ENCODE measurements at regions not wholly inside any gene's neighbourhood (a gene's known extent, or its start where the extent isn't known, plus 50 kb on each side); places are given as distances from the start of the nearest gene placed in this dataset.

DNA sequence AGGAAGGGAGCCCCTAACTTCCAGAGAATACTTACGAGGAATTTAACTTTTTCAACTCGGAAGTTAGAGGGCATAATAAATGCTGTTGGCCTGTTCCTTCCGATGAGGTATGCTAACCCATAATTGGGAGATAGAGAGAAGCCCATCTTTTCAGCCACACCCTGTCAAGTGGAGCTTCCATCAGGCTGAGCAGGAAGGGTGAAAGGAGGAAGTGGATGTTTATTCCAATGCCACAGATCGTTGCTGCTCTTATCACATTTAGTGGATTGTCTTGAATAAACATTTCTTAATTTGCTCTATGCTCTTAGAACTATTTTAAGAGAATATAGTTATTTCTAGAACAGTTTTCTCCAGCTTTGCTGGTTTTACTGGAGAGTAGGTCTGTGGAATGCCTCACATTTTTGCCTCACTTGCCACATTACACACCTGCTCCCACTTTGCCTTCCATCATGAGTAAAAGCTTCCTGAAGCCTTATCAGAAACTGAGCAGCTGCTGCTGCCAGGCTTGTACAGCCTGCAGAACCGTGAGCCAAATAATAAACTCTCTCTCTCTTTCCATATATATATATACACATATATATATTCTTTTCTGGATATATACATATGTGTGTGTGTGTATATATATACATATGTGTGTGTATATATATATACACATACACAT is 60.0 kb upstream of the RGS21 start:
- FAIRE-seq (no peak), DNase-seq (ENCODE audit: low read depth, low spot score) (no peak)
- no peaks in the 10 kb centered on the region for H3K9me1 ChIP-seq (ENCODE audit: control insufficient read depth, extremely low read depth, insufficient read depth, low read length)

GRCh38 chr1:192260076-192260475 is 56.7 kb upstream of the RGS21 start:
- H3K27ac ChIP-seq (ENCODE audit: control insufficient read depth, insufficient read depth, low read length) = no peak overlapping the region
- FAIRE-seq (no peak), DNase-seq (ENCODE audit: low read depth, low spot score) (no peak)
- H3K27me3 ChIP-seq (ENCODE audit: control insufficient read depth, extremely low read depth, insufficient read depth, low read length) = no peaks in the 10 kb centered on the region
- no peak overlapping the region for H3K4me3 ChIP-seq (ENCODE audit: control insufficient read depth in 2 of 3, extremely low read depth in 1 of 3, insufficient read depth in 2 of 3, low read depth in 1 of 3, low read length in 3 of 3)
- no peaks in the 10 kb centered on the region for H4K20me1 ChIP-seq (ENCODE audit: control insufficient read depth, extremely low read depth, insufficient read depth, low read length)
- H3K36me3 ChIP-seq (ENCODE audit: control insufficient read depth in 2 of 2, extremely low read depth in 1 of 2, insufficient read depth in 2 of 2, low read length in 2 of 2) = no peaks in the 10 kb centered on the region
- H3K79me2 ChIP-seq (ENCODE audit: control insufficient read depth, insufficient read depth, low read length) = no peaks in the 10 kb centered on the region
- dilution Hi-C loops (cut with MboI; ENCODE audit: extremely low pct_ligation_motif_present, low sequenced_read_pairs) = no loop called here
- no peak overlapping the region for H3K4me2 ChIP-seq (ENCODE audit: control insufficient read depth, extremely low read depth, insufficient read depth, low read depth, low read length)
- H2AFZ ChIP-seq (ENCODE audit: control insufficient read depth, low read length) = no peak overlapping the region
- H3K4me1 ChIP-seq (ENCODE audit: control insufficient read depth, extremely low read depth, insufficient read depth, low read length) = no peaks in the 10 kb centered on the region
- no peak overlapping the region for H3K9ac ChIP-seq (ENCODE audit: control insufficient read depth, extremely low read depth, insufficient read depth, low read length)
- H3K9me3 ChIP-seq (ENCODE audit: control insufficient read depth, low read depth, low read length) = no peaks in the 10 kb centered on the region
- TF ChIP-seq EZH2 (IDR thresholded peaks at IDR 0.05; ENCODE audit: low read length) = no peak
- no peak for TF ChIP-seq CTCF (optimal IDR thresholded peaks at IDR 0.05 in 1 of 3, IDR thresholded peaks at IDR 0.05 in 1 of 3, conservative IDR thresholded peaks at IDR 0.05 in 1 of 3; ENCODE audit: extremely low read depth in 1 of 3, insufficient read depth in 2 of 3, low read length in 3 of 3)
- H3K9me1 ChIP-seq (ENCODE audit: control insufficient read depth, extremely low read depth, insufficient read depth, low read length) = no peaks in the 10 kb centered on the region

More for the DNA sequence above, 60.0 kb upstream of the RGS21 start:
- Histone ChIP-seq H3K79me2 (ENCODE audit: control insufficient read depth, insufficient read depth, low read length) (no peaks in the 10 kb centered on the region), H2AFZ (ENCODE audit: control insufficient read depth, low read length) (no peak overlapping the region), H3K36me3 (ENCODE audit: control insufficient read depth in 2 of 2, extremely low read depth in 1 of 2, insufficient read depth in 2 of 2, low read length in 2 of 2) (no peaks in the 10 kb centered on the region), H3K4me2 (ENCODE audit: control insufficient read depth, extremely low read depth, insufficient read depth, low read depth, low read length) (no peak overlapping the region), H3K4me1 (ENCODE audit: control insufficient read depth, extremely low read depth, insufficient read depth, low read length) (no peaks in the 10 kb centered on the region), H3K9ac (ENCODE audit: control insufficient read depth, extremely low read depth, insufficient read depth, low read length) (no peak overlapping the region), H3K27ac (ENCODE audit: control insufficient read depth, insufficient read depth, low read length) (no peak overlapping the region), H3K4me3 (ENCODE audit: control insufficient read depth in 2 of 3, extremely low read depth in 1 of 3, insufficient read depth in 2 of 3, low read depth in 1 of 3, low read length in 3 of 3) (no peak overlapping the region), H3K27me3 (ENCODE audit: control insufficient read depth, extremely low read depth, insufficient read depth, low read length) (no peaks in the 10 kb centered on the region), H4K20me1 (ENCODE audit: control insufficient read depth, extremely low read depth, insufficient read depth, low read length) (no peaks in the 10 kb centered on the region), H3K9me3 (ENCODE audit: control insufficient read depth, low read depth, low read length) (no peaks in the 10 kb centered on the region)
- dilution Hi-C loops (cut with MboI; ENCODE audit: extremely low pct_ligation_motif_present, low sequenced_read_pairs) = no loop called here
- TF ChIP-seq EZH2 (IDR thresholded peaks at IDR 0.05; ENCODE audit: low read length) (no peak), CTCF (optimal IDR thresholded peaks at IDR 0.05 in 1 of 3, IDR thresholded peaks at IDR 0.05 in 1 of 3, conservative IDR thresholded peaks at IDR 0.05 in 1 of 3; ENCODE audit: extremely low read depth in 1 of 3, insufficient read depth in 2 of 3, low read length in 3 of 3) (no peak)
